ENCODE measurements at regions not wholly inside any gene's neighbourhood (a gene's known extent, or its start where the extent isn't known, plus 50 kb on each side); places are given as distances from the start of the nearest gene placed in this dataset.

GRCh38 chr12:89980236-89980635 is 271.6 kb upstream of the ATP2B1 start:
- no peak for TF ChIP-seq POLR2AphosphoS5 (IDR thresholded peaks at IDR 0.05)
- no peak for TF ChIP-seq POLR2A (IDR thresholded peaks at IDR 0.05)
- TF ChIP-seq EP300 (IDR thresholded peaks at IDR 0.05): no peak

All from stomach (tissue), 4 donors.